ENCODE measurements at regions not wholly inside any gene's neighbourhood (a gene's known extent, or its start where the extent isn't known, plus 50 kb on each side); places are given as distances from the start of the nearest gene placed in this dataset.

GRCh38 chr5:97242341-97242740, 59.3 kb upstream of the RIOK2 start:
- TF ChIP-seq CTCF (IDR thresholded peaks at IDR 0.05) = no peak

GRCh38 chr5:97243353-97243752, 60.3 kb upstream of the RIOK2 start:
- TF ChIP-seq CTCF (IDR thresholded peaks at IDR 0.05) = no peak

- no peak for TF ChIP-seq CTCF (IDR thresholded peaks at IDR 0.05)
These were observed 62.3 kb upstream of the RIOK2 start for GRCh38 chr5:97245386-97245785.

- TF ChIP-seq CTCF (IDR thresholded peaks at IDR 0.05) = no peak
These were observed 67.1 kb upstream of the RIOK2 start for GRCh38 chr5:97250113-97250512.

GRCh38 chr5:97266076-97266475, 83.0 kb upstream of the RIOK2 start:
- no peak for TF ChIP-seq CTCF (IDR thresholded peaks at IDR 0.05)

GRCh38 chr5:97266576-97266975, 83.5 kb upstream of the RIOK2 start:
- TF ChIP-seq CTCF (IDR thresholded peaks at IDR 0.05) = no peak

GRCh38 chr5:97267767-97268166, 84.7 kb upstream of the RIOK2 start:
- no peak for TF ChIP-seq CTCF (IDR thresholded peaks at IDR 0.05)

- no peak for TF ChIP-seq CTCF (IDR thresholded peaks at IDR 0.05)
These were observed 93.5 kb upstream of the RIOK2 start for GRCh38 chr5:97276474-97277120.
